Activated CD4-positive, alpha-beta T cell treated with anti-CD3 and anti-CD28 coated beads, Interleukin-2, amount 10 ng/mL, durations not matched to agents 24 days and 14 days (primary cell): ENCODE measurements at regions not wholly inside any gene's neighbourhood (a gene's known extent, or its start where the extent isn't known, plus 50 kb on each side); places are given as distances from the start of the nearest gene placed in this dataset.

Experiments
- DNase-seq: peaks from one replicate; pipeline ENCODE4 v3.0.0; 2022
- H3K27ac Mint-ChIP-seq: one replicate; pipeline ENCODE4 v1.8.0; 2022; ENCODE audit warnings: mild to moderate bottlenecking, mixed read lengths
- H3K27me3 Mint-ChIP-seq: one replicate; pipeline ENCODE4 v1.8.0; 2022; ENCODE audit warnings: mixed read lengths
- H3K36me3 Mint-ChIP-seq: one replicate; pipeline ENCODE4 v1.8.0; 2022; ENCODE audit warnings: low read depth, mild to moderate bottlenecking, mixed read lengths
- H3K4me1 Mint-ChIP-seq: one replicate; pipeline ENCODE4 v1.8.0; 2021; ENCODE audit warnings: mixed read lengths
- H3K4me3 Mint-ChIP-seq: one replicate; pipeline ENCODE4 v1.8.0; 2022; ENCODE audit warnings: mild to moderate bottlenecking, moderate library complexity, mixed read lengths
- H3K9me3 Mint-ChIP-seq: one replicate; pipeline ENCODE4 v1.8.0; 2021; ENCODE audit warnings: mixed read lengths
- intact Hi-C: fragments of 100-400 bp; cut with micrococcal nuclease; formaldehyde crosslinking; loops from one replicate; pipeline ENCODE4 v1.15.1; 2023

- H3K9me3 Mint-ChIP-seq = no peaks in the 10 kb centered on the region
- no peaks in the 10 kb centered on the region for H3K4me1 Mint-ChIP-seq
- H3K36me3 Mint-ChIP-seq = no peaks in the 10 kb centered on the region
- no peak for DNase-seq
- intact Hi-C loops = no loop called here
- H3K27me3 Mint-ChIP-seq = peaks cover 31% of the 10 kb centered on the region
- H3K27ac Mint-ChIP-seq = no peak overlapping the region
- H3K4me3 Mint-ChIP-seq = no peak overlapping the region
Observed at GRCh38 chr3:194777729-194778128, 92.0 kb downstream of the FAM43A start.

- no peaks in the 10 kb centered on the region for H3K9me3 Mint-ChIP-seq
- H3K36me3 Mint-ChIP-seq = no peaks in the 10 kb centered on the region
- no peak for DNase-seq
- H3K27ac Mint-ChIP-seq = no peak overlapping the region
- no peak overlapping the region for H3K4me3 Mint-ChIP-seq
- intact Hi-C loops = no loop called here
- H3K4me1 Mint-ChIP-seq = no peaks in the 10 kb centered on the region
- peaks cover 26% of the 10 kb centered on the region for H3K27me3 Mint-ChIP-seq
Observed at GRCh38 chr3:194779729-194780224, 94.1 kb downstream of the FAM43A start.

- no peak overlapping the region for H3K27ac Mint-ChIP-seq
- no peak for DNase-seq
- intact Hi-C loops = no loop called here
- H3K9me3 Mint-ChIP-seq = no peaks in the 10 kb centered on the region
- no peak overlapping the region for H3K4me3 Mint-ChIP-seq
- H3K36me3 Mint-ChIP-seq = no peaks in the 10 kb centered on the region
- H3K4me1 Mint-ChIP-seq = no peaks in the 10 kb centered on the region
- H3K27me3 Mint-ChIP-seq = peaks cover 24% of the 10 kb centered on the region
Observed at GRCh38 chr3:194780706-194781105, 95.0 kb downstream of the FAM43A start.

- no peak overlapping the region for H3K27ac Mint-ChIP-seq
- H3K36me3 Mint-ChIP-seq = no peaks in the 10 kb centered on the region
- intact Hi-C loops = no loop called here
- no peaks in the 10 kb centered on the region for H3K9me3 Mint-ChIP-seq
- no peak for DNase-seq
- H3K4me1 Mint-ChIP-seq = no peaks in the 10 kb centered on the region
- no peak overlapping the region for H3K4me3 Mint-ChIP-seq
- peaks cover 20% of the 10 kb centered on the region for H3K27me3 Mint-ChIP-seq
Observed at GRCh38 chr3:194781617-194782016, 95.9 kb downstream of the FAM43A start.

- DNase-seq = no peak
- Mint-ChIP-seq H3K27me3 (peaks cover 15% of the 10 kb centered on the region), H3K36me3 (no peaks in the 10 kb centered on the region), H3K4me3 (no peak overlapping the region), H3K9me3 (no peaks in the 10 kb centered on the region), H3K4me1 (no peaks in the 10 kb centered on the region), H3K27ac (no peak overlapping the region)
- intact Hi-C loops = no loop called here
Observed at GRCh38 chr3:194782698-194783404, 97.2 kb downstream of the FAM43A start.

- no peak overlapping the region for H3K4me3 Mint-ChIP-seq
- H3K27ac Mint-ChIP-seq = no peak overlapping the region
- H3K4me1 Mint-ChIP-seq = no peaks in the 10 kb centered on the region
- DNase-seq = no peak
- H3K36me3 Mint-ChIP-seq = no peaks in the 10 kb centered on the region
- H3K9me3 Mint-ChIP-seq = no peaks in the 10 kb centered on the region
- intact Hi-C loops = no loop called here
- H3K27me3 Mint-ChIP-seq = peaks cover 8% of the 10 kb centered on the region
Observed at GRCh38 chr3:194784361-194784760, 98.7 kb downstream of the FAM43A start.

GRCh38 chr3:194785315-194785714 lies 99.6 kb downstream of the FAM43A start:
- no peaks in the 10 kb centered on the region for H3K4me1 Mint-ChIP-seq
- no peak overlapping the region for H3K4me3 Mint-ChIP-seq
- intact Hi-C loops = no loop called here
- DNase-seq = no peak
- peaks cover 8% of the 10 kb centered on the region for H3K27me3 Mint-ChIP-seq
- no peak overlapping the region for H3K27ac Mint-ChIP-seq
- no peaks in the 10 kb centered on the region for H3K9me3 Mint-ChIP-seq
- H3K36me3 Mint-ChIP-seq = no peaks in the 10 kb centered on the region

GRCh38 chr3:194787072-194787471 lies 101.4 kb downstream of the FAM43A start:
- H3K27ac Mint-ChIP-seq = no peak overlapping the region
- peaks cover 4% of the 10 kb centered on the region for H3K27me3 Mint-ChIP-seq
- no peaks in the 10 kb centered on the region for H3K36me3 Mint-ChIP-seq
- H3K9me3 Mint-ChIP-seq = no peaks in the 10 kb centered on the region
- intact Hi-C loops = no loop called here
- no peak for DNase-seq
- no peak overlapping the region for H3K4me3 Mint-ChIP-seq
- H3K4me1 Mint-ChIP-seq = no peaks in the 10 kb centered on the region

- H3K4me1 Mint-ChIP-seq = no peaks in the 10 kb centered on the region
- no peak overlapping the region for H3K4me3 Mint-ChIP-seq
- no peak overlapping the region for H3K27ac Mint-ChIP-seq
- intact Hi-C loops = no loop called here
- no peak for DNase-seq
- peaks cover 6% of the 10 kb centered on the region for H3K9me3 Mint-ChIP-seq
- peaks cover 4% of the 10 kb centered on the region for H3K27me3 Mint-ChIP-seq
- H3K36me3 Mint-ChIP-seq = no peaks in the 10 kb centered on the region
Observed at GRCh38 chr3:194787650-194788049, 102.0 kb downstream of the FAM43A start.

- H3K27me3 Mint-ChIP-seq = no peaks in the 10 kb centered on the region
- no peak overlapping the region for H3K4me3 Mint-ChIP-seq
- H3K9me3 Mint-ChIP-seq = peaks cover 20% of the 10 kb centered on the region
- H3K27ac Mint-ChIP-seq = no peak overlapping the region
- no peak for DNase-seq
- peaks cover 6% of the 10 kb centered on the region for H3K36me3 Mint-ChIP-seq
- intact Hi-C loops = no loop called here
- peaks cover 5% of the 10 kb centered on the region for H3K4me1 Mint-ChIP-seq
Observed at GRCh38 chr3:194792368-194792767, 106.7 kb downstream of the FAM43A start.

- peaks cover 6% of the 10 kb centered on the region for H3K36me3 Mint-ChIP-seq
- H3K27me3 Mint-ChIP-seq = no peaks in the 10 kb centered on the region
- peaks cover 14% of the 10 kb centered on the region for H3K9me3 Mint-ChIP-seq
- H3K4me1 Mint-ChIP-seq = peaks cover 5% of the 10 kb centered on the region
- H3K4me3 Mint-ChIP-seq = no peak overlapping the region
- H3K27ac Mint-ChIP-seq = no peak overlapping the region
- no peak for DNase-seq
- intact Hi-C loops = no loop called here
Observed at GRCh38 chr3:194797555-194798250, 112.0 kb downstream of the FAM43A start.

- Mint-ChIP-seq H3K9me3 (peaks cover 13% of the 10 kb centered on the region), H3K4me3 (no peak overlapping the region), H3K27ac (no peak overlapping the region), H3K4me1 (peaks cover 5% of the 10 kb centered on the region), H3K36me3 (peaks cover 6% of the 10 kb centered on the region), H3K27me3 (peaks cover under 1% of the 10 kb centered on the region)
- DNase-seq = no peak
- intact Hi-C loops = no loop called here
Observed at GRCh38 chr3:194798486-194798885, 112.8 kb downstream of the FAM43A start.

GRCh38 chr3:194800002-194800401 lies 114.3 kb downstream of the FAM43A start:
- Mint-ChIP-seq H3K27ac (no peak overlapping the region), H3K4me3 (no peak overlapping the region), H3K36me3 (peaks cover 5% of the 10 kb centered on the region), H3K27me3 (peaks cover 6% of the 10 kb centered on the region), H3K4me1 (no peaks in the 10 kb centered on the region), H3K9me3 (peaks cover 11% of the 10 kb centered on the region)
- no peak for DNase-seq
- intact Hi-C loops = no loop called here

GRCh38 chr3:194801461-194802432 lies 116.1 kb downstream of the FAM43A start:
- Mint-ChIP-seq H3K36me3 (no peaks in the 10 kb centered on the region), H3K27me3 (peaks cover 7% of the 10 kb centered on the region), H3K4me1 (no peaks in the 10 kb centered on the region), H3K9me3 (peaks cover under 1% of the 10 kb centered on the region), H3K27ac (no peak overlapping the region), H3K4me3 (no peak overlapping the region)
- intact Hi-C loops = no loop called here
- DNase-seq = no peak
